MCF 10A (cell line): ENCODE measurements at regions not wholly inside any gene's neighbourhood (a gene's known extent, or its start where the extent isn't known, plus 50 kb on each side); places are given as distances from the start of the nearest gene placed in this dataset.
A peak's percentile ranks its signal among the peaks of the same experiment; 100 is the strongest.

Source experiments
- BruUV-seq: library from RNA; stranded (reverse); fragments of 400-500 nt; replicated peaks from 2 replicates; lab custom pipeline; 2021; lab: Mats Ljungman, UMichigan
- CTCF ChIA-PET: fragments of 300-600 bp; sonication (Branson Sonifier 250); formaldehyde crosslinking; extraction: SDS; loops from one replicate; lab custom pipeline; 2021; ENCODE audit warnings: antibody characterized with exemption, inconsistent platforms; lab: Yijun Ruan, JAX
- POLR2A ChIA-PET: fragments of 300-600, 350-650 bp; sonication (Branson Sonifier 250); formaldehyde crosslinking; extraction: SDS; loops from one replicate; lab custom pipeline; 2020; ENCODE audit warnings: antibody characterized with exemption, inconsistent platforms; lab: Yijun Ruan, JAX
- DNase-seq: peaks from one replicate; pipeline ENCODE4 v3.0.0-alpha.2; 2018; ENCODE audit not compliant: unreplicated experiment
- H3K27ac Mint-ChIP-seq: one replicate; pipeline ENCODE4 v1.8.0; 2022; ENCODE audit warnings: mild to moderate bottlenecking, low read depth, mixed read lengths; ENCODE audit not compliant: unreplicated experiment
- H3K27me3 Mint-ChIP-seq: one replicate; pipeline ENCODE4 v1.8.0; 2022; ENCODE audit warnings: mixed read lengths; ENCODE audit not compliant: insufficient read depth, unreplicated experiment
- H3K36me3 Mint-ChIP-seq: one replicate; pipeline ENCODE4 v1.8.0; 2022; ENCODE audit warnings: mild to moderate bottlenecking, moderate library complexity, mixed read lengths; ENCODE audit not compliant: insufficient read depth, unreplicated experiment
- H3K4me1 Mint-ChIP-seq: one replicate; pipeline ENCODE4 v1.8.0; 2022; ENCODE audit warnings: mixed read lengths; ENCODE audit not compliant: insufficient read depth, unreplicated experiment
- H3K4me3 Mint-ChIP-seq: one replicate; pipeline ENCODE4 v1.8.0; 2022; ENCODE audit warnings: mild to moderate bottlenecking, moderate library complexity, mixed read lengths; ENCODE audit not compliant: unreplicated experiment
- H3K9me3 Mint-ChIP-seq: one replicate; pipeline ENCODE4 v1.8.0; 2022; ENCODE audit warnings: mixed read lengths; ENCODE audit not compliant: unreplicated experiment
- CTCF ChIP-seq: fragments of 200-600 bp; IDR thresholded peaks from one replicate; pipeline ENCODE4 v1.8.0; 2022; ENCODE audit warnings: antibody characterized with exemption, mild to moderate bottlenecking; ENCODE audit not compliant: unreplicated experiment
- intact Hi-C: fragments of 100-400 bp; cut with micrococcal nuclease; formaldehyde crosslinking; loops from 2 replicates; pipeline ENCODE4 v1.14.1; 2022

GRCh38 chr1:186541003-186541402 is 80.1 kb upstream of the PDC start:
- ChIA-PET POLR2A (interaction anchor here (0.7 kb wide), 1 partner anchor 20 kb away, joined by 3 read pairs; no protein-coding TSS in a partner anchor), CTCF (interaction anchor here (0.5 to 1.4 kb wide), 4 partner anchors 9 to 183 kb away, joined by 3 to 4 read pairs (median 3); no protein-coding TSS in a partner anchor)
- H3K36me3 Mint-ChIP-seq: no peaks in the 10 kb centered on the region
- H3K4me3 Mint-ChIP-seq: no peak overlapping the region
- no peak for DNase-seq
- H3K9me3 Mint-ChIP-seq: peaks cover 6% of the 10 kb centered on the region
- H3K4me1 Mint-ChIP-seq: peaks cover 11% of the 10 kb centered on the region
- TF ChIP-seq CTCF: no peak
- no peak overlapping the region for H3K27ac Mint-ChIP-seq
- H3K27me3 Mint-ChIP-seq: no peaks in the 10 kb centered on the region
- intact Hi-C loops: no loop called here
- no TSS peak for BruUV-seq

DNA sequence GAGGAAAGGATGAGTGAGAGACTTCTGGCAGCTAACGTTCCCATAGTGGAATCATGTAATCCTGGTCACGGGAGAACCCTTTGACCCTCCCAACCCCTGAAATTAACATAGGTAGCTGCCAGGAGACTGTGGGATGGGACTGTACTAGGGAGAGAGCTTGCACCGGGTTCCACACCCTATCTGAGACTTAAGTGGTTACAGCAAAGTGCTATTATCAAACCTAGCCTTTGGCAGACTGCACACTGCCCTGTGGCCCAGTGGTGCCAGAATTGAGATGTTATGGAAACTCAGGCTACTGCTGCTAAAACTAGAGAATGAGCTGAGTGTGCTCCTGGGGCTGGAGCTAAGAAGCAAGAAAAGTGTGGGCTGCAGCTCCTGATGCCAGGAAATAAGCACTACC is 79.6 kb upstream of the PDC start:
- BruUV-seq: no TSS peak
- TF ChIP-seq CTCF: no peak
- H3K27me3 Mint-ChIP-seq: no peaks in the 10 kb centered on the region
- H3K36me3 Mint-ChIP-seq: no peaks in the 10 kb centered on the region
- ChIA-PET POLR2A (interaction anchor here (0.7 kb wide), 1 partner anchor 20 kb away, joined by 3 read pairs; no protein-coding TSS in a partner anchor), CTCF (interaction anchor here (0.5 to 1.4 kb wide), 5 partner anchors 10 to 183 kb away, joined by 3 to 4 read pairs (median 3); no protein-coding TSS in a partner anchor)
- DNase-seq: no peak
- no peak overlapping the region for H3K4me3 Mint-ChIP-seq
- peaks cover 16% of the 10 kb centered on the region for H3K4me1 Mint-ChIP-seq
- no peak overlapping the region for H3K27ac Mint-ChIP-seq
- H3K9me3 Mint-ChIP-seq: peaks cover 6% of the 10 kb centered on the region
- intact Hi-C loops: no loop called here

- H3K36me3 Mint-ChIP-seq: no peaks in the 10 kb centered on the region
- BruUV-seq: no TSS peak
- H3K27ac Mint-ChIP-seq: peak overlapping the region; percentile 39
- DNase-seq: peak; percentile 36
- ChIA-PET POLR2A (interaction anchor here (0.9 to 1.9 kb wide), 3 partner anchors 23 to 33 kb away, joined by 4 read pairs; no protein-coding TSS in a partner anchor), CTCF (interaction anchor here (1.5 kb wide), 1 partner anchor 62 kb away, joined by 4 read pairs; no protein-coding TSS in a partner anchor)
- no peak overlapping the region for H3K4me3 Mint-ChIP-seq
- TF ChIP-seq CTCF: no peak
- intact Hi-C loops: no loop called here
- no peaks in the 10 kb centered on the region for H3K9me3 Mint-ChIP-seq
- peaks cover 17% of the 10 kb centered on the region for H3K4me1 Mint-ChIP-seq
- H3K27me3 Mint-ChIP-seq: no peaks in the 10 kb centered on the region
Observed at GRCh38 chr1:186536273-186536890, 75.5 kb upstream of the PDC start.

DNA sequence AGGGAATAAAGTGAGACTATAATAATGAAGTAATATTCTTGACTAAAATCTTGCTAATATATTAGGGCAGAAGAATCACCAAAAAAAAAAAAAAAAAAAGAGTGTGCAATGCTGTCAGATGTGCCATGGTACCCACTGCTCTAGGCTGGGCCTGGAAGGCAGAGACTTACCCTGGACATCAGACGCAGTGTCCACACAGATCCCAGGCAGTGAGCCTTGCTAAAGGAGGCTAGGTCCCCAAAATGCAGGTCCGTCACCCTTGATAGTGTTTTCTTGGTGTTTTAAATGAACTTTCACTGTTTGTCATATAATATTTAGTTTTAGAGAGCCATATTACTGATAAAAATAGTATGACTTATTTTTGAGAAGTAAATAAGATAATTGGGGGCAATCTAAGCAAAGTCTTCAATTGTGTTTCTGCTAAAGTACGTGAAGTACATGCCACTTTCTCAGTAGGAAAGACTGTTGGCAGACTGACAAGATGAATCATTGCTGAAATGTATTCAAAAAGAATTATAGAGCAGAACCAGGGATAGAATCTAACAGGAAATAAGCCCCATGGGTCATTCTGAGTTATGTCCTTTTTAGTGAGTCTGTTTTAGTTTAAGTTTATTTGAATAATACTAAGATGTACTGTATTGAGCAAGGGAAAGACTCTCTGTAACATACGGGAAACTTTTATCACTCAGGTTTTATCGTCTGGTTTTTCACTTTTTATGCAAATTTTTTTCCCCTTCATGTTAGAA is 74.6 kb upstream of the PDC start:
- H3K4me1 Mint-ChIP-seq: peaks cover 17% of the 10 kb centered on the region
- peak overlapping the region; percentile 39 for H3K27ac Mint-ChIP-seq
- no peaks in the 10 kb centered on the region for H3K27me3 Mint-ChIP-seq
- peak; percentile 95 for DNase-seq
- BruUV-seq: TSS peak; percentile 84
- H3K9me3 Mint-ChIP-seq: no peaks in the 10 kb centered on the region
- ChIA-PET POLR2A (interaction anchor here (0.9 to 1.9 kb wide), 3 partner anchors 23 to 32 kb away, joined by 4 read pairs; no protein-coding TSS in a partner anchor), CTCF (interaction anchor here (0.5 to 1.5 kb wide), 3 partner anchors 63 to 516 kb away, joined by 3 to 4 read pairs (median 3); no protein-coding TSS in a partner anchor)
- intact Hi-C loops: no loop called here
- no peak overlapping the region for H3K4me3 Mint-ChIP-seq
- no peak for TF ChIP-seq CTCF
- H3K36me3 Mint-ChIP-seq: no peaks in the 10 kb centered on the region
